GM21381 (cell line): ENCODE measurements at regions not wholly inside any gene's neighbourhood (a gene's known extent, or its start where the extent isn't known, plus 50 kb on each side); places are given as distances from the start of the nearest gene placed in this dataset.
"Not testable (repeated sequence)": the region's sequence is repeated elsewhere in the genome, so short reads cannot be mapped to it uniquely, and the experiment has no call there.

Experiments used
- ATAC-seq: cut with Tn5 transposase; IDR thresholded peaks from one replicate; pipeline ENCODE4 v1.9.1; 2021; ENCODE audit warnings: mild to moderate bottlenecking, moderate library complexity; ENCODE audit not compliant: unreplicated experiment

- no peak for ATAC-seq
Observed at GRCh38 chr4:14920759-14921320, 81.4 kb upstream of the CPEB2 start.

- ATAC-seq: not testable (repeated sequence)
Observed at GRCh38 chr4:14921781-14922180, 80.5 kb upstream of the CPEB2 start.

- ATAC-seq: no peak
Observed at GRCh38 chr4:14924076-14924811, 78.0 kb upstream of the CPEB2 start.

- no peak for ATAC-seq
Observed at GRCh38 chr4:14924812-14925344, 77.4 kb upstream of the CPEB2 start.

- no peak for ATAC-seq
Observed at GRCh38 chr4:14925471-14925870, 76.8 kb upstream of the CPEB2 start.

GRCh38 chr4:14926368-14926767 lies 75.9 kb upstream of the CPEB2 start:
- ATAC-seq: no peak

GRCh38 chr4:14928035-14928434 lies 74.2 kb upstream of the CPEB2 start:
- ATAC-seq: no peak

- no peak for ATAC-seq
Observed at GRCh38 chr4:14929669-14930068, 72.6 kb upstream of the CPEB2 start.

GRCh38 chr4:14934704-14935390 lies 67.4 kb upstream of the CPEB2 start:
- no peak for ATAC-seq

GRCh38 chr4:14943749-14944148 lies 58.5 kb upstream of the CPEB2 start:
- ATAC-seq: no peak

- ATAC-seq: no peak
Observed at GRCh38 chr4:14952352-14952751, 49.9 kb upstream of the CPEB2 start.
